ENCODE measurements at regions not wholly inside any gene's neighbourhood (a gene's known extent, or its start where the extent isn't known, plus 50 kb on each side); places are given as distances from the start of the nearest gene placed in this dataset.

GRCh38 chr5:133847301-133847700, 121.1 kb downstream of the C5orf15 start:
- TF ChIP-seq GATA2 (IDR thresholded peaks at IDR 0.05; ENCODE audit: low read depth, low read length) (no peak), GATA3 (IDR thresholded peaks at IDR 0.05; ENCODE audit: low read depth, low read length) (no peak)
